ENCODE measurements at regions not wholly inside any gene's neighbourhood (a gene's known extent, or its start where the extent isn't known, plus 50 kb on each side); places are given as distances from the start of the nearest gene placed in this dataset.

GRCh38 chr3:83934192-83935021 is 1024.4 kb upstream of the CADM2 start:
- BruUV-seq (replicated peaks) = no TSS peak
- H3K4me1 Mint-ChIP-seq (ENCODE audit: low read depth, unreplicated experiment) = peaks cover 10% of the 10 kb centered on the region

GRCh38 chr3:83938491-83938890 is 1020.3 kb upstream of the CADM2 start:
- POLR2A ChIA-PET = no interaction called here

More at GRCh38 chr3:83934192-83935021, 1024.4 kb upstream of the CADM2 start:
- Mint-ChIP-seq H3K9me3 (ENCODE audit: unreplicated experiment) (peaks cover 10% of the 10 kb centered on the region), H3K4me3 (ENCODE audit: unreplicated experiment) (no peak overlapping the region), H3K36me3 (ENCODE audit: insufficient read depth, unreplicated experiment) (no peaks in the 10 kb centered on the region), H3K27me3 (ENCODE audit: insufficient read depth, unreplicated experiment) (no peaks in the 10 kb centered on the region), H3K27ac (ENCODE audit: unreplicated experiment) (no peak overlapping the region)
- no peaks in the 10 kb centered on the region for H3K36me3 ChIP-seq (ENCODE audit: control insufficient read depth, insufficient read depth, low read length)
- H3K27me3 ChIP-seq (replicated peaks; ENCODE audit: control insufficient read depth, insufficient read depth, low read length) = no peaks in the 10 kb centered on the region
- intact Hi-C loops (cut with micrococcal nuclease; ENCODE audit: unreplicated experiment) = no loop called here
- H3K9me3 ChIP-seq = no peaks in the 10 kb centered on the region
- no peak for TF ChIP-seq CTCF (IDR thresholded peaks at IDR 0.05; ENCODE audit: insufficient read depth in 1 of 2, low read depth in 1 of 2, low read length in 1 of 2, severe bottlenecking in 1 of 2, unreplicated experiment in 1 of 2)
- H3K4me1 ChIP-seq = peaks cover 14% of the 10 kb centered on the region; the same call in 1 of the 2 replicates
- POLR2A ChIA-PET = no interaction called here
- DNase-seq = peak in 1 of 2 experiments; percentile 18
- CTCF ChIA-PET = no interaction called here
- H3K4me3 ChIP-seq (ENCODE audit: low read depth, low read length) = no peak overlapping the region

More at GRCh38 chr3:83938491-83938890, 1020.3 kb upstream of the CADM2 start:
- Histone ChIP-seq H3K36me3 (ENCODE audit: control insufficient read depth, insufficient read depth, low read length) (no peaks in the 10 kb centered on the region), H3K4me3 (ENCODE audit: low read depth, low read length) (no peak overlapping the region), H3K27me3 (replicated peaks; ENCODE audit: control insufficient read depth, insufficient read depth, low read length) (no peaks in the 10 kb centered on the region), H3K4me1 (peaks cover 14% of the 10 kb centered on the region; the same call in 1 of the 2 replicates), H3K9me3 (no peaks in the 10 kb centered on the region)
- no peak for TF ChIP-seq CTCF (IDR thresholded peaks at IDR 0.05; ENCODE audit: insufficient read depth in 1 of 2, low read depth in 1 of 2, low read length in 1 of 2, severe bottlenecking in 1 of 2, unreplicated experiment in 1 of 2)
- no peaks in the 10 kb centered on the region for H3K36me3 Mint-ChIP-seq (ENCODE audit: insufficient read depth, unreplicated experiment)
- intact Hi-C loops (cut with micrococcal nuclease; ENCODE audit: unreplicated experiment) = no loop called here
- H3K4me1 Mint-ChIP-seq (ENCODE audit: low read depth, unreplicated experiment) = peaks cover 10% of the 10 kb centered on the region
- H3K27me3 Mint-ChIP-seq (ENCODE audit: insufficient read depth, unreplicated experiment) = no peaks in the 10 kb centered on the region
- no peaks in the 10 kb centered on the region for H3K9me3 Mint-ChIP-seq (ENCODE audit: unreplicated experiment)
- CTCF ChIA-PET = interaction anchor here (0.6 kb wide), 1 partner anchor 93 kb away, joined by 3 read pairs; no protein-coding TSS in a partner anchor
- BruUV-seq (replicated peaks) = no TSS peak
- H3K27ac Mint-ChIP-seq (ENCODE audit: unreplicated experiment) = no peak overlapping the region
- DNase-seq = no peak
- no peak overlapping the region for H3K4me3 Mint-ChIP-seq (ENCODE audit: unreplicated experiment)
